HL-60 (cell line): ENCODE measurements at regions not wholly inside any gene's neighbourhood (a gene's known extent, or its start where the extent isn't known, plus 50 kb on each side); places are given as distances from the start of the nearest gene placed in this dataset.

Experiments
- CTCF ChIP-seq: IDR thresholded peaks from one replicate; pipeline ENCODE4 v1.5.1; 2011; ENCODE audit warnings: low read length, control low read depth, inconsistent platforms; ENCODE audit not compliant: insufficient read depth
- REST ChIP-seq: IDR thresholded peaks from 2 replicates; pipeline ENCODE4 v1.6.1; 2012; ENCODE audit warnings: low read depth; ENCODE audit not compliant: insufficient replicate concordance

- TF ChIP-seq CTCF, result no peak
- TF ChIP-seq REST, result no peak
Observed at GRCh38 chr2:183967756-183968155, 630.6 kb upstream of the ZNF804A start.
